LNCaP clone FGC (cell line): ENCODE measurements at regions not wholly inside any gene's neighbourhood (a gene's known extent, or its start where the extent isn't known, plus 50 kb on each side); places are given as distances from the start of the nearest gene placed in this dataset.
"Not testable (repeated sequence)": the region's sequence is repeated elsewhere in the genome, so short reads cannot be mapped to it uniquely, and the experiment has no call there.

Source experiments
- DNase-seq: peaks from one replicate; pipeline ENCODE4 v3.0.0-alpha.2; 2011; ENCODE audit warnings: low read depth
- H3K4me3 ChIP-seq: 2 replicates; pipeline ENCODE4 v1.5.1; 2011; ENCODE audit warnings: mild to moderate bottlenecking, low read depth, low read length, control low read depth
- CTCF ChIP-seq: IDR thresholded peaks from 2 replicates; pipeline ENCODE4 v1.5.1; 2012; ENCODE audit warnings: mild to moderate bottlenecking; ENCODE audit not compliant: control insufficient read depth, insufficient read depth; ENCODE audit errors: extremely low read depth

GRCh38 chr1:29597861-29598260 lies 361.5 kb downstream of the PTPRU start:
- DNase-seq = no peak
- no peak for TF ChIP-seq CTCF
- H3K4me3 ChIP-seq = no peak overlapping the region

GRCh38 chr1:29593601-29594382 lies 357.5 kb downstream of the PTPRU start:
- TF ChIP-seq CTCF = no peak
- DNase-seq = no peak
- H3K4me3 ChIP-seq = no peak overlapping the region

GRCh38 chr1:29592731-29593130 lies 356.4 kb downstream of the PTPRU start:
- H3K4me3 ChIP-seq = no peak overlapping the region
- no peak for TF ChIP-seq CTCF
- DNase-seq = no peak

GRCh38 chr1:29592261-29592615 lies 355.9 kb downstream of the PTPRU start:
- H3K4me3 ChIP-seq = no peak overlapping the region
- no peak for TF ChIP-seq CTCF
- DNase-seq = no peak

GRCh38 chr1:29591601-29592260 lies 355.4 kb downstream of the PTPRU start:
- DNase-seq = no peak
- H3K4me3 ChIP-seq = no peak overlapping the region
- TF ChIP-seq CTCF = no peak

GRCh38 chr1:29590583-29591565 lies 354.6 kb downstream of the PTPRU start:
- no peak for DNase-seq
- no peak overlapping the region for H3K4me3 ChIP-seq
- TF ChIP-seq CTCF = no peak

- H3K4me3 ChIP-seq, DNase-seq: not testable (repeated sequence)
These were observed 353.4 kb downstream of the PTPRU start for GRCh38 chr1:29589716-29590115.
